H9 (cell line): ENCODE measurements at regions not wholly inside any gene's neighbourhood (a gene's known extent, or its start where the extent isn't known, plus 50 kb on each side); places are given as distances from the start of the nearest gene placed in this dataset.

Experiments
- DNase-seq: peaks from one replicate; pipeline ENCODE4 v3.0.0-alpha.2; 2017
- H2AFZ ChIP-seq: one replicate; pipeline ENCODE4 v1.6.1; 2013; ENCODE audit warnings: mild to moderate bottlenecking, low read length, control low read depth, moderate library complexity
- H2AK5ac ChIP-seq: 2 replicates; pipeline ENCODE4 v1.6.1; 2013; ENCODE audit warnings: low read length, control low read depth, mixed read lengths; ENCODE audit not compliant: insufficient read length
- H2BK120ac ChIP-seq: one replicate; pipeline ENCODE4 v1.6.1; 2013; ENCODE audit warnings: low read depth, mild to moderate bottlenecking, low read length, control low read depth, inconsistent platforms; ENCODE audit not compliant: poor library complexity, severe bottlenecking
- H2BK12ac ChIP-seq: 2 replicates; pipeline ENCODE4 v1.6.1; 2013; ENCODE audit warnings: low read length, control low read depth, mixed read lengths, low read depth; ENCODE audit not compliant: insufficient read length
- H2BK15ac ChIP-seq: 2 replicates; pipeline ENCODE4 v1.6.1; 2013; ENCODE audit warnings: low read depth, low read length, control low read depth
- H2BK20ac ChIP-seq: one replicate; pipeline ENCODE4 v1.6.1; 2013; ENCODE audit warnings: low read depth, mild to moderate bottlenecking, low read length, control low read depth, inconsistent platforms; ENCODE audit not compliant: poor library complexity, severe bottlenecking
- H2BK5ac ChIP-seq: 2 replicates; pipeline ENCODE4 v1.6.1; 2013; ENCODE audit warnings: low read length, control low read depth, mixed read lengths; ENCODE audit not compliant: insufficient read length
- H3K14ac ChIP-seq: 2 replicates; pipeline ENCODE4 v1.6.1; 2013; ENCODE audit warnings: low read length, control low read depth; ENCODE audit not compliant: insufficient read depth
- H3K18ac ChIP-seq: 2 replicates; pipeline ENCODE4 v1.6.1; 2013; ENCODE audit warnings: low read depth, mild to moderate bottlenecking, mixed read lengths, low read length, control low read depth; ENCODE audit not compliant: insufficient read length
- H3K23ac ChIP-seq: 2 replicates; pipeline ENCODE4 v1.6.1; 2013; ENCODE audit warnings: low read length, control low read depth, mixed read lengths, low read depth; ENCODE audit not compliant: insufficient read length
- H3K23me2 ChIP-seq: 2 replicates; pipeline ENCODE4 v1.6.1; 2013; ENCODE audit warnings: low read depth, mild to moderate bottlenecking, mixed read lengths, low read length, control low read depth; ENCODE audit not compliant: insufficient read length, poor library complexity, severe bottlenecking
- H3K27ac ChIP-seq: 2 replicates; pipeline ENCODE4 v1.5.1; 2013; ENCODE audit warnings: low read length, control low read depth, mixed read lengths, low read depth; ENCODE audit not compliant: insufficient read length
- H3K27me3 ChIP-seq: 2 replicates; pipeline ENCODE4 v1.6.1; 2013; ENCODE audit warnings: low read length, control low read depth, inconsistent platforms; ENCODE audit not compliant: insufficient read depth
- H3K4ac ChIP-seq: 2 replicates; pipeline ENCODE4 v1.6.1; 2013; ENCODE audit warnings: low read depth, mild to moderate bottlenecking, control low read depth, inconsistent platforms, low read length, moderate library complexity
- H3K4me1 ChIP-seq: 2 replicates; pipeline ENCODE4 v1.6.1; 2013; ENCODE audit warnings: low read length, control low read depth, inconsistent platforms; ENCODE audit not compliant: insufficient read depth
- H3K4me2 ChIP-seq: 2 replicates; pipeline ENCODE4 v1.6.1; 2013; ENCODE audit warnings: low read length, control low read depth, mixed read lengths; ENCODE audit not compliant: insufficient read length, insufficient read depth
- H3K56ac ChIP-seq: 2 replicates; pipeline ENCODE4 v1.6.1; 2013; ENCODE audit warnings: low read depth, mild to moderate bottlenecking, mixed read lengths, low read length, control low read depth; ENCODE audit not compliant: insufficient read length
- H3K79me1 ChIP-seq: 2 replicates; pipeline ENCODE4 v1.6.1; 2013; ENCODE audit warnings: low read depth, mild to moderate bottlenecking, moderate library complexity, low read length, control low read depth, inconsistent platforms; ENCODE audit not compliant: insufficient read depth, poor library complexity, severe bottlenecking
- H3K79me2 ChIP-seq: 2 replicates; pipeline ENCODE4 v1.6.1; 2013; ENCODE audit warnings: low read length, control low read depth, inconsistent platforms; ENCODE audit not compliant: insufficient read depth
- H3K9ac ChIP-seq: 2 replicates; pipeline ENCODE4 v1.6.1; 2013; ENCODE audit warnings: low read length, control low read depth, mixed read lengths; ENCODE audit not compliant: insufficient read length; ENCODE audit errors: extremely low read depth
- H3K9me3 ChIP-seq: one replicate; pipeline ENCODE4 v1.6.1; 2013; ENCODE audit warnings: low read depth, low read length, inconsistent platforms; ENCODE audit not compliant: control insufficient read depth
- H3T11ph ChIP-seq: one replicate; pipeline ENCODE4 v1.6.1; 2013; ENCODE audit warnings: mild to moderate bottlenecking, low read length, control low read depth, inconsistent platforms
- H4K20me1 ChIP-seq: one replicate; pipeline ENCODE4 v1.6.1; 2013; ENCODE audit not compliant: control insufficient read depth, insufficient read length, insufficient read depth
- H4K5ac ChIP-seq: 2 replicates; pipeline ENCODE4 v1.6.1; 2013; ENCODE audit warnings: low read depth, mild to moderate bottlenecking, mixed read lengths, low read length, control low read depth; ENCODE audit not compliant: insufficient read length
- H4K8ac ChIP-seq: replicated peaks from 2 replicates; pipeline ENCODE4 v1.6.1; 2013; ENCODE audit warnings: low read length, control low read depth, mixed read lengths, low read depth; ENCODE audit not compliant: insufficient read length
- H4K91ac ChIP-seq: 2 replicates; pipeline ENCODE4 v1.6.1; 2013; ENCODE audit warnings: low read depth, mild to moderate bottlenecking, moderate library complexity, mixed read lengths, low read length, control low read depth; ENCODE audit not compliant: insufficient read length
- H3K27ac Mint-ChIP-seq, 3 experiments: 2 replicates in 2 of 3; 3 replicates in 1 of 3; pipeline ENCODE4 v1.8.0; 2020 to 2021; ENCODE audit warnings: mixed read lengths in 3 of 3, mild to moderate bottlenecking in 1 of 3, moderate library complexity in 1 of 3
- H3K27me3 Mint-ChIP-seq: 2 replicates; pipeline ENCODE4 v1.8.0; 2021; ENCODE audit warnings: low read depth, mild to moderate bottlenecking, moderate library complexity, mixed read lengths
- H3K36me3 Mint-ChIP-seq, 3 experiments: 2 replicates in 2 of 3; 3 replicates in 1 of 3; pipeline ENCODE4 v1.8.0; 2020 to 2021; ENCODE audit warnings: low read depth in 3 of 3, mixed read lengths in 3 of 3; ENCODE audit not compliant: insufficient read depth in 1 of 3
- H3K4me1 Mint-ChIP-seq, 2 experiments: 2 replicates each; pipeline ENCODE4 v1.8.0; 2020; ENCODE audit warnings: mixed read lengths in 2 of 2
- H3K4me3 Mint-ChIP-seq, 2 experiments: 2 replicates in 1 of 2; 3 replicates in 1 of 2; pipeline ENCODE4 v1.8.0; 2020 to 2021; ENCODE audit warnings: mild to moderate bottlenecking in 2 of 2, mixed read lengths in 2 of 2, moderate library complexity in 1 of 2
- H3K9me3 Mint-ChIP-seq, 2 experiments: 2 replicates in 1 of 2; 3 replicates in 1 of 2; pipeline ENCODE4 v1.8.0; 2020; ENCODE audit warnings: mild to moderate bottlenecking in 2 of 2, mixed read lengths in 2 of 2, moderate library complexity in 1 of 2
- WGBS: extraction: QIAGEN DNeasy Blood & Tissue Kit; methylation state at CpG from one replicate; pipeline ENCODE4 v1.1.7; 2013; ENCODE audit warnings: missing lambda C conversion rate, low lambda C conversion rate, mixed read lengths; ENCODE audit not compliant: insufficient read length; ENCODE audit errors: extremely low coverage; 5-methylcytosine and 5-hydroxymethylcytosine counted together
- TF ChIP-seq, protein P1 (sequence below): fragments of 200-600 bp; sonication (generic); conservative IDR thresholded peaks from 3 replicates; pipeline ENCODE4 v1.8.0; 2021; ENCODE audit warnings: antibody characterized with exemption, mild to moderate bottlenecking

- no peak overlapping the region for H2AK5ac ChIP-seq
- H2AFZ ChIP-seq, result no peak overlapping the region
- H4K91ac ChIP-seq, result no peak overlapping the region
- peaks cover 6% of the 10 kb centered on the region for H3K23me2 ChIP-seq
- no peak overlapping the region for H2BK20ac ChIP-seq
- no peaks in the 10 kb centered on the region for H4K20me1 ChIP-seq
- no peak overlapping the region for H2BK15ac ChIP-seq
- no CpG with 5 or more reads among the region's 1 CpG for WGBS
- no peak overlapping the region for H3K4me2 ChIP-seq
- TF ChIP-seq, protein P1, sequence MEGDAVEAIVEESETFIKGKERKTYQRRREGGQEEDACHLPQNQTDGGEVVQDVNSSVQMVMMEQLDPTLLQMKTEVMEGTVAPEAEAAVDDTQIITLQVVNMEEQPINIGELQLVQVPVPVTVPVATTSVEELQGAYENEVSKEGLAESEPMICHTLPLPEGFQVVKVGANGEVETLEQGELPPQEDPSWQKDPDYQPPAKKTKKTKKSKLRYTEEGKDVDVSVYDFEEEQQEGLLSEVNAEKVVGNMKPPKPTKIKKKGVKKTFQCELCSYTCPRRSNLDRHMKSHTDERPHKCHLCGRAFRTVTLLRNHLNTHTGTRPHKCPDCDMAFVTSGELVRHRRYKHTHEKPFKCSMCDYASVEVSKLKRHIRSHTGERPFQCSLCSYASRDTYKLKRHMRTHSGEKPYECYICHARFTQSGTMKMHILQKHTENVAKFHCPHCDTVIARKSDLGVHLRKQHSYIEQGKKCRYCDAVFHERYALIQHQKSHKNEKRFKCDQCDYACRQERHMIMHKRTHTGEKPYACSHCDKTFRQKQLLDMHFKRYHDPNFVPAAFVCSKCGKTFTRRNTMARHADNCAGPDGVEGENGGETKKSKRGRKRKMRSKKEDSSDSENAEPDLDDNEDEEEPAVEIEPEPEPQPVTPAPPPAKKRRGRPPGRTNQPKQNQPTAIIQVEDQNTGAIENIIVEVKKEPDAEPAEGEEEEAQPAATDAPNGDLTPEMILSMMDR, result no peak
- no peak overlapping the region for H3T11ph ChIP-seq
- H2BK120ac ChIP-seq, result no peak overlapping the region
- no peak overlapping the region for H2BK5ac ChIP-seq
- no peaks in the 10 kb centered on the region for H3K9me3 ChIP-seq
- H3K27ac Mint-ChIP-seq, result no peak overlapping the region
- no peak overlapping the region for H4K8ac ChIP-seq
- no peak overlapping the region for H4K5ac ChIP-seq
- no peak overlapping the region for H3K14ac ChIP-seq
- no peak overlapping the region for H3K18ac ChIP-seq
- H3K79me1 ChIP-seq, result no peaks in the 10 kb centered on the region
- no peaks in the 10 kb centered on the region for H3K36me3 Mint-ChIP-seq
- H3K23ac ChIP-seq, result no peak overlapping the region
- H3K4me1 ChIP-seq, result no peaks in the 10 kb centered on the region
- no peak overlapping the region for H3K4ac ChIP-seq
- H3K4me1 Mint-ChIP-seq, result peaks cover 39 to 41% of the 10 kb centered on the region in 2 experiments
- H3K56ac ChIP-seq, result no peak overlapping the region
- H3K27me3 ChIP-seq, result no peaks in the 10 kb centered on the region
- H3K9ac ChIP-seq, result no peak overlapping the region
- H3K27ac ChIP-seq, result no peak overlapping the region
- H2BK12ac ChIP-seq, result no peak overlapping the region
- H3K4me3 Mint-ChIP-seq, result no peak overlapping the region
- no peak for DNase-seq
- peaks cover 2% of the 10 kb centered on the region; the same call in 1 of the 2 replicates for H3K27me3 Mint-ChIP-seq
- H3K79me2 ChIP-seq, result no peaks in the 10 kb centered on the region
- H3K9me3 Mint-ChIP-seq, result no peaks in the 10 kb centered on the region
Measured at GRCh38 chr15:95288626-95289025, 1041.9 kb upstream of the NR2F2 start.
